SKM-1 (cell line): ENCODE measurements at regions not wholly inside any gene's neighbourhood (a gene's known extent, or its start where the extent isn't known, plus 50 kb on each side); places are given as distances from the start of the nearest gene placed in this dataset.

Experiments
- DNase-seq: peaks from one replicate; lab custom pipeline; 2025; ENCODE audit not compliant: unreplicated experiment; lab: John Stamatoyannopoulos, UW

DNA sequence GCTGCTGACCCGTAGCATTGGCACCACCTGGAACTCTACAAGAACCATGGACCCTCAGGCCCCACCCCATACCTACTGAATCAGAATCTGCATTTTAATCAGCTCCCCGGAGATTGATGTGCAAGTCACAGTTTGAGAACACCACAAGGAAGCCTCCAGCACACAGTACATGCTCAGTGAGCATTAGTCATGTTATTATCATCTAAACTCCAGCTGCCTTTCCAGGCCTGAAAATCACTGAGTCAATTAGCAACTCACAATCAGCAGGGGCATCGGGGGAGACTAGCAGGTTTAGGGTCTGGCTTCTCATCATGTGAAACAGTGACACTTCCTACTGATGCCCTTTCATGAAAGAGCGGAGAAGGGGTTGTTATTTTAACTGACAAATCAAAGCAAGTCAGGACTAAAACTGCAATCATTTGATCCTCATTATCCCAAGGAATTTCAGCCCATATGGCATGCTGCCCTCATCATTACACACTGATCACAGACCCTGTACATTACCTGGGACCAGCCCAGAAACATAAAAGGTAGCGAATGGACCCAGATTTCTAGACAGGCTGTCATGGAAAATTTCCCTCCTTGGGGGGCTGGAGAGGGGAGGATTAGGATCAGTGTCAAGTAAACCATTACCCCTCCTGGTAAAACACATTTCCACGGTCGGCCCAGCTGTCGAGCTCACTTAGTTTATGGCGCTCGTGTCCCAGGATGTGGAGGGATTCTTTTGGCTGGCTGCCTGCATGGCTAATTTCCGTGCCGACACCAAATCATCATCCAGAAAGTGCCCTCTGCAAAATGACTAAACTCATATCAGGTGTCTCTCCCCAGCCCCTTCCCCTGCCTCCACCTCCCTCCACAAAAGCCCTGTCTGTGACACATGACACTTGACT lies 122.8 kb downstream of the PRLHR start:
- no peak for DNase-seq

DNA sequence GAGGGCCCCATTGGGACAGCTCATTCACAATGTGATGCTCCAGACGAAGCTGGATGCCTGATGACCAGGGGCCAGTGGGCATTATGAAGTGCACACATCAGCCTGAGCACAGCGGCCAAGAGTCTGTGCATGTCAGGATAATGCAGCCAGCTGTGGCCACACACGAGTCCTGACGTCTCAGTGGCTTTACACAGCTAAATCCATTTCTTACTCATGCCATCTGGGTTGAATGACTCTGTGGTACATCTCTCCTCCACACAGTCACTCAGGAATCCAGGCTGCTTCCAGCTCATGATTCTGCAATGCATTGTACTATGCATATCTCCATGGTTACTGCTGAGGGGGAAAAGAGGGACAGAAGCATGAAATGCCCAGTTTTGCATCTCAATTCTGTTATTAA lies 123.6 kb downstream of the PRLHR start:
- DNase-seq = no peak

DNA sequence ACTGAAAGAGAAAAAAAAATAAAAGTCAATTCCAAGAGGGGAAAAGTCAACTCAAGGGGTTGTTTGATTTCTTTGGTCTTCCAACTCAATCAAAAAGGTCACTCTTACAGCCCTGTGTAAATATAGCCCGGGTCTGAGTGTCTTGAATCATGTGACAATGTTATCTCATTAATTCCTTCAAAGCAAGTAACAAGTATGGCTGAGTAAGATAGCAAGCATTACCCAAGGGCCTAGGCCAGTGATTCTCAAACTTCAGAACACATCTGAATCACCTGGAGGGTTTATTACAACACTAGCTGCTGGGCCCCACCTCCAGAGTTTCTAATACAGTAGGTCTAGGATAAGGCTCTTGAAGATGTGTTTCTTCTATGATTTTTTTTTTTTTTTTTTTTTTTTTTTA lies 125.0 kb downstream of the PRLHR start:
- no peak for DNase-seq

DNA sequence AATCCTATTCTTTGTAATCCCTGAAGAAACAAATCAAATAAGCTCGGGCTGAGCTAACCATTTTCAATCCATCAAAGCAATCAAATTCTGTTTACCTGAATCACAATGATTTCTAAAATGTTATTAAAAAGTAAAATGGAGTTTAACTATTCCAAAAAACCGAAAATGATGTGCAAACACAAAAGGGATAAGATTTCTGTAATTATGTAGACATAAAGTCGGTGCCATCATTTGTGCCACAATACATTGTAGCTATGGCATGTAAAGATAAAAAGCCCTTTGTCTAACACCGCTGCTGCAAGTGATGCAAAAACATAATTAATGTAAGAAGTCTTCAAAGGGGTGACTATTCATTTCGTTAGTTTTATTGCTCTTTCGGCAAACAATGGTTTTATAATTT lies 125.1 kb upstream of the FAM204A start:
- DNase-seq = no peak

DNA sequence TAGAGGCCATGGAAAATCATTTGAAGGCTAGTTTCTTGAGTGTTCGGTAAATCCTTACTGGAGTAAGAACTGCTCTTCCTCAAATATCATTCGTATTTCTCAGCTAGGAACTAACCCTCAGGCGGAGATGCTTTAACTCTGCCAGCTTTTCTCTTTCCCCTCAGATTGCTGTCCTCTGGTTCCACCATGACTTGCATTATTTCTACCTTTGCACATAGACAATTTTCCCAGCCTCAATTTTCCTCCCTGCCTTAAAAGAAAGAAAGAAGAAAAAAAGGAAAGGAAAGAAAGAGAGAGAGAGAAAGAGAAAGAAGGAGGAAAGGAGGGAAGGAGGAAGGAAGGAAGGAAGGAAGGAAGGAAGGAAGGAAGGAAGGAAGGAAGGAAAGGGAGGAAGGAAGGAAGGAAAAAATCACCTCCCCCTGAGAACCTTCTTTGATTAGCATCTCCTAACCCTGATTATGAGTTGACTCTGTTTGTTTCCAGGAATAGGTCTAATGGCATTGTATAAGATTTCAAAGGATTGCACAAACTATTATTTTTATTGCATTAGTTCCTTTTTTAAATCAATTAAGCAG lies 123.3 kb upstream of the FAM204A start:
- DNase-seq = no peak

DNA sequence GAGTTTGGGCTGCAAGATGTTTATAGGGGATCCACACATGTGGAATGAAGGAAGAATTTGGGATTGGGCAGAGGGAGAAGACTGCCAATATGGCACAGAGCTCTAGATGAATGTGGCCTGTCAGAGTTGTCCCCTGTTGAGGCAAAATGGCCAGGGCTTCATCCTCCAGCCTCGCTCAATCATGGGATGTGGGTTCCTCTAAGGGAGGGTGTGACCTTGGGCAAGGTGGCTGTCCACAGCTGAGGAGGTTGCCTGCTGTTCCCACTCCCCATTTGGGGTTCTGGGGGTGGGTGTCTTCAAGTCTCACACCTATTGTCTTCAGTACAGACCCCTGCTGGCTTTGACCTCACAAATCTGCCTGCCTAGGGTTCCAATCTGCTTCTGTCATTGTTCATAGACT lies 121.6 kb upstream of the FAM204A start:
- DNase-seq = no peak

DNA sequence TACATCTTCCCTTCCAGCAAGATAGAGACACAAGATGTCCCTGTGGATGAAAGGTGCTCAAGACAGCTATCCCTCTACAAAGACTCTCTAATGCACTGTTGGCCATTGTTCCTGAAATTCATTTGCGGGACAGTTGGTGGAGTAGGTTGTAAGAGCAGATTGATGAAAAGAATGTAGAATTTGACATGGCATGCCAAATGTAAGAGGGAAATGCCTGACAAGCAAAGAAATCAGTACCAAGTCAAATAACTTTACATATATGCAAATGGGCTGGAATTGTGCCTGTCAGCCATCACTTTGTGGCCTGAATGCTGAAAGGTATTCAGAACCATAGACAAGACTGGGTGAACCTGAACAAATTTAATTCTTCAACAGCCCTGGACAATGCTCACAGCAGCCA lies 120.3 kb upstream of the FAM204A start:
- DNase-seq = no peak

DNA sequence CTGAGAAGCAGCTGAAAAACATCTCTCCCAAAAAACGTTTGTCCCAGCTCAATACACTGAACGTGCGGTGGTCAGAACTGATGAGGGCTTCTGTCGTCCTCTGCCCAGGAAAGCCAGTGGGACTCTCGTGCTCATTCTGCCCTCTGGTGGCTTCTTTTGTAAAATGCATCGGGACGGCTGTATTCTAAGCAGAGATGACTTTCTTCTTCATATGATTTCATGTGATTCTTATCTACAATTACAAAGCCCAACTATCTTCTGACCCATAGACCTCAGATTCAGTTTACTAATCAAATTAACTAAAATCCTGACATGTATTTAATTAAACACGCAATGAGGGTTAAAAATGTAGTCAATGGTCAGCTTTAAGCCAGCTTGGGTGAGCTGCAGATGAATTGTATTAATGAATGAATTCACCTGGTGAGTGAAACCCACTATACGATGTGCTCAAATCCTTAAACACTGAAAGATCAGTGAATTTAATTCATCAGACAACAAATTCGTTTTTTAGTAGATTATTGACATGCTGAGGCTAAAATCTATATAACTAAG lies 117.6 kb upstream of the FAM204A start:
- peak; percentile 55 for DNase-seq

DNA sequence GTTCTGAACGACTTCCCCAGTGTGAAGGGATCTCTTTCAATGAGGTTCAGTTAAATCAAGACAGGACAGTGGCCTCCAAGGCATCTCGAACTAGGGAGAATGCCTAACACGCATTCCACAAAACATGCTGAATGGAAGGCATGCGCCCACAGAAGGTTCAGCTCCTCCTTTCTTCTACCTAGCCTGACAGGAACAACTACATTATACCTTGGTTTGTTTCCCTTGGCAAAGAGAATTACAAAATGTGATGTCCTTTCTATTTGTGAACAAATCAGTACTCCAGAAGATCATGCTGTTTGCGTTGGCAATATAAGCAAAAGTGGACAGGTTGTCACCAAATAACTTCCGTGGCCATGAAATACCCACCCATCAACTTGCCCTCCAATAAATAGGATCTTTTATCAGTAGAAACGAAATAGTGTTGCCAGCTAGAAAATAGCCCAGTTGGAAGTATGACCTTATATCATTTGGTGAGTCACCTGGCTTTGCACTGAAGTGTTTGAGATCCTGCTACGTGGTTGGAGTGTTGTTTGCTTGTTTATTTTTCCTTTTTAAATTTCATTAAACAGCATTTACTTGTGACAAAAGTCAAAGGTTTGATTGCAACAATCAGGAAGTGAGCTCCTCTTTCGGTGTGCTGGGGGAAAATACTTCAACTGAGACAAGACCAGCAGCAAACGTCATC lies 117.0 kb upstream of the FAM204A start:
- DNase-seq = no peak

DNA sequence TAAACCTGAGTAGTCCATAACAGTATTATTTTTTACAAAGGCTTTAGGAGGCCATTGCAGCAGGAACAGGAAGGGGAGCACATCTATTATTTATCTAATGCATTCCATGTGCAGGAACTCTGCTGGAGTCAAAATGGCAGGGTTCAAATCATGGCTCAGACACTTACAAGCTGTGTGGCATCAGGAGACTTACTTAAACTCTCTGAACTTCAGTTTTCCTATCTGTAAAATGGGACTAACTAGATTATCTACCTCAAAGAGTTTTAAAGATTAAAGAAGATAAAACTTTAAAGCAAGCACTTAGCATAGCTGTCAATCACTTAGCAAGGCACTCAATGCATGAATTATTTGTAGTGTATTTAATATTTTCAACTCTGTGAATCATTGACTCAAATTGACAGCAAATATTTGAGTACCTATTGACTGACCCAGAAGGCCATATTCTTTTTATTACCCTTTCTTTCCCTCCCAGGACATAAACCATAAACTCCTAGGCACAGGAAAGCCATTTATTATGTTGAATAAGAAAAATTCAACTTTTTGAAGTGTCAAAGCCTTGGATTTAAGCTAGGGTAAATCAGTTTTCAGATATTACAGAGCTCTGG lies 115.8 kb upstream of the FAM204A start:
- DNase-seq = no peak

DNA sequence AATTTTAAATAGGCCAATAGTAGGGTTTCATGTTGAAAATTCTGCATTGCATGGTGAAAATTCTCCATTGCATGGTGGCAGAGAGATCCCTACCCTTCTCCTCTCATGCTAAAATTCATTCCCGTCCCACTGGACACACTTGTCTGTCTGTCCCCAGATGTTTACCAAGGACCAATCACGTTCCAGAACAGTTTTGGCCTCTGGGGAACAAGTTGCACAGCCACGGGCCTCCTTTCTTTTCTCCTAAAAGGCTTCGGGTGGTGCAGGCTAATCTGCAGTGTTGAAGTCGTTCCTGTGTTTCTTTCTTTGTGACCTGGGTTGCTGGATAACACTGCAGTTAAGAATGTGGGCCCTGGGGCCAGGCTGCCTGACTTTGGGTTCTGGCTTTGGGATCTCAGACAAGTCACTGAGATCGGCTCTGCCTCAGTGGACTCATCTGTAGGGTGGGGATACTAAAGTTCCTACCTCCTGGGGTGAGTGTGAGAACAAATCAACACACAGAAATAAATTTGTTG lies 113.1 kb upstream of the FAM204A start:
- DNase-seq = no peak

DNA sequence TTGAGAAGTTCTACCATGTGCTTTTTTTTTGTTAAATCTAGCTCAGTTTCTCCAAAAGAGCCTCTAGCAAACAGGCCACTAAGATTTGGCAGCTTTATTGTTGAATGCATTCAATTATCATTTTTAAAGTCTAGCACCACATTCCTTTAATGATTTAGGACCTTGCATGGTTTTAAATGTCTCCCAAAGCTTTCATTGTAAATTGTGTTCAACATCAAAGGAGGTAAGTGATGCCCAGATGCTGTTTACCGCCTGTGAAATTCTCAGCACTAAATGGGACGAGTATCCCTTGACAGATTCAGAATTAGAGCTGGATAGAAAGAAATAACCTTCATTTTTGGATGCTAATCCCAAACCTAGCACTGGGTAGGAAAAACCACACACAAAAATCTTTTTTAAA lies 112.1 kb upstream of the FAM204A start:
- no peak for DNase-seq

DNA sequence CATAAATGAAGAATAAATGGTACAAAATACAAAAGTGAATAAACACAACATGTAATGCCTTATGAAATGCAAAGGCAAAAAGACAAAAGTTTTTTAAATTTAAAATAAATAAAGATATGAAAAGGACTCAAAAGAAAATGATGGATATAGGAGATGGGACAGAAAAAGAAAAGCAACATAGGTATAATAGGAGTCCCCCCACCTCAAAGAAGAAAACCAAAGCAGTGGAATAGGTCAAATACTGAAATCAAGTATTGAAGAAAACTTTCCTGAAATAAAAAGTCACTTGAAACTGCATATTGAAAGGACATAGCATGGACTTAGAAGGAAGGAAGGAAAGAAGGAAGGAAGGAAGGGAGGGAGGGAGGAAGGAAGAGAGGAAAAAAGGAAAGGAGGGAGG lies 110.0 kb upstream of the FAM204A start:
- DNase-seq = no peak

DNA sequence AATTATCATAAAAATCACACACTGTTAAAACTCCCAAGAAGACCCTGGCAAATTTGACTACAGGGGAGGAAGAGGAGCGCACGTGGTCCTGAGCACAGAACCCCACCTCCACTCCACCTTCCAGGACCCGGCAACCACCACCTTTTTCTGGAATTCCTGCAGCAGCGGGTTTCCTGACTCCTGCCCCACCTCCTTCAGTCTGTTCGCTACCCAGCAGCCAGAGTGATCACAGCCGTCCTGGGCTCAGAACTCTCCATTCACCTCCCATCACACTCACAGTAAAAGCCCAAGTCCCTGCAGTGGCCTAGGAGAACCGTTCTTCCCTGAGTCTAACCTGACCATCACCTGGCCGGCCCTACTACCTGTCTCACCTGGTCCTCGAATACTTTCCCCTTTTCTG lies 107.4 kb upstream of the FAM204A start:
- no peak for DNase-seq

DNA sequence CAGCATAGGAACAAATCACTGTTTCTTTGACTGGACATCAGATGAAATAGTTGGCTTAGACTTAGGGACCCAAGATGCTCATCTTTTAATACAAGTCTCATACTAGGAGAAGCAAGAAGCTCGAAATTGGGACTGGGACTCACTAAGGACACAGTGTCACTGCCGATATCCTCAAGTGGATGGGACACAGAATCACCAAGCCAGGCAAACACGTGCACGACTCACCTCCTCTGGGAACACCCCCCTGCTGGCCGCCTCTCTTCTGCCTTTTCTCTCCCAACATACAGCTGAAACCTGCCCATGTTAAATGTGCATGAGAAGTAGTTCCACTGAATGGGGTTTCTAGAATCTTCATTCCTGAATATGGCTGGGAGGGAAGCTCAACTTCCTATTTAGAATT lies 106.6 kb upstream of the FAM204A start:
- DNase-seq = no peak

DNA sequence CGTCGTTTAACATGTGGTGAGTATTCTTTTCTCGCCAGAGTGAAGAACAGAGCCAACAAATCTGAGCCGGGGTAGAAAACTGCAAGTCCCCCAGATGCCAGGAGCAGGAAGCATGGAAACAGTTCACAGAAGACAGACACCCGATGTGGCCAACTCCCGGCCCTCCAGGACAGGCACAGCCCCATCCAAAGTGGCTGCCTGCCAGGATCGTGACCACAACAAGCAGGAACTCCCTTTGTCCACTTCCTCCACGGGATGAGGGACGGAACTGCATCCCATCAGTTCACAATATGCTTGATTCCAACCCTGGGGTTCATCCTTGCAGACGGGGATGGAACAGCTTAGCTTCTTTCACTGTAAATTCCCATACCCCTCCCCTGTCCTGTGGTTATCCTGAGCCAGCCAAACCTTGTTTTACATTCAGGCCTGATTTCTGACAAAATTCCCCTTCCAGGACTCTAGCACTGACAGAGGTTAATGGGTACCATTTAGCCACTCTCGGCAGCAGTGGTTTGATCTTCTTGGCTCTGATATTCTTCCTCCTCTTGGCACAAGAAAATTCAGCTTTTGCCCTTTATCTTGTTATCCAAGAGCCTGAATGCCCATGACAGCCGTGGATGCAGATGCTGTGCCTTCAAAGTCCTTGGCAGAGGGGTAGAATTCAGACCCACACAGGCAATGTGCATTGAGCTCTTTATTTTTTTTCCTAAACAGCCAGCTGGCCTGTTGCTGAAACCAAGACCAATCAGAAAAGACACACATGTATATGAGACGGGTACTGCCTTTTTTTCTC lies 105.5 kb upstream of the FAM204A start:
- DNase-seq = no peak

DNA sequence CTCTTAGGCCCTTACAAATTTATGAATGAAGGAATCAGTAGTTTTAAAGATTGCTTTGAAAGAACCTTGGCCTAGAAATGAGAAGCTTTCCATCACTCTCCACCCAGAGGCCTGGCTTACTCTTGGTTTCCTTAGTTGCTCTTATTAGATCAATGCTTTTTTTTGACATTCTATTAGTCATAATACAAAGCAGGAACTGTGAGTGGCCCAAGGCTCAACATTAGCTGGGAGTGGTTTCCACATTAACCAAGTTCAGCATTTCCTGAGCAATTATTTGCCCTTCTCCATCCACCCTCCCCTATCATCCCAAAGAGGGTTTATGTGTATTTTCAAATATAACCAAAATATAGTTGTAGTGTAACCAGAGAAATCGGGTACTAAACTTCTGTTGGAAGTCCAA lies 103.4 kb upstream of the FAM204A start:
- DNase-seq = no peak

DNA sequence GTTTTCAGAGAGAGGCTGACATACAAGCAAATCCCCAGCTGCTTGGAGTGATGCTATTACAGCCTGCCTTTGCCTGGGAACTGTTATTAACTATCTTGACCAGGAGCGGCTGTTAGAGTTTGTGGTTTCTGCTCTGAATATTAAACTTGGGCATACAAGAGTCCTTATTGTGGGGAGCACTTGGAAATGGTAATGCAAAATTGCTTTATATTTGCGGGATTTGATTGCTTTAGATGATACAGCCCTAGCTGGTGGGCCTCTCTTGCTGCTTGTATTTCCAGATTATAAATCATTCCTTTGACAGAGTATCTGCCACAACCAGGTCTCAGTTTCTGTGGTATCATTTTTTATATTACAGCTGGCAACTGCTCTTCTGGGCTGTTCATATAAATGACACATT lies 101.9 kb upstream of the FAM204A start:
- no peak for DNase-seq

DNA sequence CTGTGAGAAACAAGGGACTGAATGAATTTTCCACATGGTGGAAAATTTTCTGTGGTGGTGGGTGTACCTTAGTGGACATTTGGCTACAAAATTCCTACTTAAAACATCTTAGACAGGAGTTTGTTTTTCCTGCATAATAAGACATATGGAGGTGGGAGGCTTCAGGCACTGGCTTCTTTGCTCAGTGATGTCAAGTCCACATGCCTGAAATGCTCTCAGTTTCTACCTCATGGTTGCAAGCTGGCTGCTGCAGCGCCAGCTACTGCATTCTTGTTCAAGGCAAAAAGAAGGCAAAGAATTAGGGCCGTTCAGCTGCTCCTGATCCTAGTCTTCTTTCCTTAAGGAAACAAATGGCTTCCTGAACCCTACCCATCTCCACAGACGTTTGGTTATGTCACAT lies 99.9 kb upstream of the FAM204A start:
- DNase-seq = no peak

DNA sequence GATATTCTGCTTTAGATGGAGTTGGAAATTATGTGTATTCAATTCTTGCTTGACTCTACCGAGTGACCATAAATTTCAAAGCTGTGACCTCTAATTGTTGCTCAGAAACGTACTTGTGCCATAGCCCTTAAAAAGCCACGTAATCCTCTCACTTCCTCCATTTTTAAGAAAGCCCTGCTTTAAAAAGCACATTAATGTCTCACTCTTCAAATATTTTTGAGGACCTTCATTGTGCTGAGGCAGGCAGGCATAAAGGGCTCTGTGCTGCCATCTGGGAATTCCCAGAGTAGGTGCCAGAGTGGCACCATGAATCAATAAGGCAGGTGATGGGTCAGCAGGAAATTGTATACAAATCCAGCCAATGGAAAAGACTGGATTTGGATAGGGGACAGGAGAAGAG lies 97.7 kb upstream of the FAM204A start:
- no peak for DNase-seq

DNA sequence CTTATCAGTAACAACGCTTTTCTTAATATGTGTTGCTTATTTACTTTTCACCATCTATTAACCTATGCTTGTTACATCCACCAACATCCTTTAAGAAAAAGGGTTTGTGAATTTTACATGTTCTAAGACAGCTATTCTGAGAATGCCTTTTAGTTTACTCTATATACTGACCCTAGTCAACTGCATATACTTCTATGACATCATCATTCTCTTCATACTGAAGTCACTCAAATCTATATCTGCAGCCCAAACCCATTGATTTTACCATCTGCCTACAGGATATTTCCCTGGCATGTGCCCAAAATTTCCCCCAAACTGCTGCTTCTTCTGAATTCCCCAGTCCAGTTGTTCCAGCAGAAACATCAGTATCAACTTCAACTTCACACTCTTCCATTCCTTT lies 94.6 kb upstream of the FAM204A start:
- no peak for DNase-seq
